HG02870 (cell line): ENCODE measurements at regions not wholly inside any gene's neighbourhood (a gene's known extent, or its start where the extent isn't known, plus 50 kb on each side); places are given as distances from the start of the nearest gene placed in this dataset.
"Not testable (repeated sequence)": the region's sequence is repeated elsewhere in the genome, so short reads cannot be mapped to it uniquely, and the experiment has no call there.

ENCODE experiments used
- ATAC-seq: cut with Tn5 transposase; IDR thresholded peaks from one replicate; pipeline ENCODE4 v1.9.1; 2021; ENCODE audit warnings: mild to moderate bottlenecking, moderate library complexity; ENCODE audit not compliant: unreplicated experiment

GRCh38 chr5:111948092-111948841, 191.3 kb upstream of the NREP start:
- no peak for ATAC-seq

GRCh38 chr5:111946556-111946955, 189.6 kb upstream of the NREP start:
- no peak for ATAC-seq

GRCh38 chr5:111945535-111945934, 188.5 kb upstream of the NREP start:
- no peak for ATAC-seq

DNA sequence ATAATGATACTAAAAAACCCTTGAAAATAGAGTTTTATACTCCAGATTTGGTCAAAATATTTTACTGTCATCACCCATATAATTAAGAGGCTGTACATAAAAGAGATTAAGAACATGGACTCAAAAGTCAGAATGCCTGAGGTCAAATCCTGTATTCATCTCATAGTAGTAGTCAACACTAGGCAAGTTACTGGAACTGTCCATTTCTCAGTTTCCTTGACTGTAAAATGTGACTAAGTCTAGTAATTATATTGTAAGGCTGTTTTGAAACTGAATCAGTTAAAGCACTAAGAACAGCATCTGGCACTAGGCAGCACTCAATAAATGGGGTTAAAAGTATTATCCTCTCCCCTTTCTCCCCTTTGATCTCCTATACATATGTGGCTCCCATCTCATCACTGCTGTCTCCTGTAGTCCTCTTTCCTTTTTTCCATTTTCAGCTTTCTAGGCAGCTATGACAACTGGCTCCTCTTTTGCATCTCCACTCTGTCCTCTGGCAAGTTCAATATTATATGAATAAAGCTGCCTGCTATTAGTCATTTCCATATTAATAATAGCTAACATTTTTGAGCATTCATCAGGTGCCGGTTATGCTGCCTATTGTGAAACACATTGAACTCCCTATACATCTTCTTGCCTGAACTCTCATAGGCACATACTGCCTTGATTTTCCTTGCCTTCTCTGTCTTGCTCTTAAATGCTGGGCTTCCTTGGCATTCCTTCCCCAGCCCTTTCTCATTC, 185.8 kb upstream of the NREP start:
- no peak for ATAC-seq

- ATAC-seq, result no peak
Measured at GRCh38 chr5:111942201-111942600, 185.2 kb upstream of the NREP start.

- no peak for ATAC-seq
Measured at GRCh38 chr5:111937094-111937493, 180.1 kb upstream of the NREP start.

DNA sequence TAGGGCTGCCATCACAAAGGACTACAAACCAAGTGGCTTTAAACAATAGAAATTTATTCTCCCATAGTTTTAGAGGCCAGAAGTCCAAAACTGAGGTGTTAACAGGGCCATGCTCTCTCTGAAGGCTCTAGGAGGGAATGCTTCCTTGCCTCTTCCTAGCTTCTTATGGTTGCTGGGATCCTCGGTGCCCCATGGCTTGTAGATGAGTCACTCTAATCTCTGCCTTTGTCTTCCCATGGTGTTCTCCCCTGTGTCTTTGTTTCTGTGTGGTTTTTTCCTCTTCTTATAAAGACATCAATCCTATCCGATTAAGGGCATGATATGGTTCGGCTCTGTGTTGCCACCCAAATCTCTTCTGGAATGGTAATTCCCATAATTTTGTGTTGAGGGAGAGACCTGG, 178.8 kb upstream of the NREP start:
- ATAC-seq, result no peak

GRCh38 chr5:111935009-111935408, 178.0 kb upstream of the NREP start:
- no peak for ATAC-seq

- ATAC-seq, result no peak
Measured at GRCh38 chr5:111934511-111934910, 177.5 kb upstream of the NREP start.

- ATAC-seq, result no peak
Measured at GRCh38 chr5:111933086-111933485, 176.1 kb upstream of the NREP start.

DNA sequence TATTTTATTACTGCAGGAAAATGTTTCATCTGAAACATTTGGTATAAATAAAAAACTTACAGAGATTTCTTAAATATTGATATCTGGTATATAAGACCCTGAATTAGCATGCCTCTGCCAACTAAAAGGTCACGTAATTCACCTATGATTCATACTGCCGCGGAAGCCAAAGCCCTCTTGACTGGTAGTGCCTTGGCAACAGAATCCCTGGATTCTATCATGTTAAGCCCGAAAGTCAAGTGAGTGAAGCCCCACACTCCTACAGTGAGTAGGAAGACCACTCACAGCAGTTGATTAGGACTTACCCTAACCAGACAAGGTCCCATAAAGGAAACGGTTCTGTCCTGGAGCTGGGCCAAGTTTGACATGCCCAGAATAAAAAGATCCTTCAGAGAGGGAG, 175.6 kb upstream of the NREP start:
- no peak for ATAC-seq

GRCh38 chr5:111932199-111932598, 175.2 kb upstream of the NREP start:
- ATAC-seq, result no peak

GRCh38 chr5:111931655-111932054, 174.7 kb upstream of the NREP start:
- ATAC-seq, result no peak

DNA sequence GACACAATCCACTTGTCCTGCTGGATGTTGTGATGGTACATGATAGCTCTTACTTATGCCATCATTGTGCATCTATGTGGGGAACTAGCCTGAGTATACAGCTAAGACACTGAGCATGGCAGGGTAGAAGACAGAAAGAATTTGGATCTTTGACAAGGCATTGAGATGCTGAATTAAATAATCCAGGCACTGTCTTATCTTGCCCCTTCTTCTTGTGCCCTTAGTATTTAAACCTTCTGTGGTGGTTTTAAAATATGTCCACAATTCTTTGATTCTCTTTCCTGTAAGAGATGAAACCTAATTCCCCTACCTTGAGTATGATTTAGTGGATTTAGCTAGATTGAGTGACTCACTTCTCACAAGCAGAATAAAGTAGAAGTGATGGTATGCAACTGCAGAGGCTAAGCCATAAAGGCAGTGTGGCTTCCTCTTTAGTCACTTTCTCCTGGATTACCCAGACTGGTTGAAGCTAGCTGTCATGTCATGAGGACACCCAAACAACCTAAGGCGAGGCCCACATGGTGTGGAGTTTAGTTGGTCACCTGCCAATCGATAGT, 174.0 kb upstream of the NREP start:
- ATAC-seq, result no peak

- no peak for ATAC-seq
Measured at GRCh38 chr5:111930449-111930848, 173.5 kb upstream of the NREP start.

DNA sequence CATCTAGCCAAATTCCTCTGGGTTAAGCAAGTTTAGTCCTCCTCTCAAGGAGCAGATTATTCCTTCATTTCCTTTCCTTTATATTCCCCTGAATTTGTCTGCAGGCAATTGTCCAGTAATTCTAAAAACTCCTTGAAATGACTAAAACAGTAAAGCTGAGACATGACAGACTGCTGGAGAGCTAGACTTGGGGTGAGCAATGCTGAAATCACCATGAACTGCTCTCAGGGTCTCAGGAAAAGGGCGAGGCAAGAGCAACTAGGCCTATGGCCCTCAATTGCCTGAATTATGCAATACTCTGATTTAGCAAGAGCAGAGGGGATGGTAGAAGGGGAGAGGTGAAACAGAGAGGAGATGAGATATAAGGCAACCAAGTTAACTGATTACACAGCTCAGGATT, 172.9 kb upstream of the NREP start:
- no peak for ATAC-seq

DNA sequence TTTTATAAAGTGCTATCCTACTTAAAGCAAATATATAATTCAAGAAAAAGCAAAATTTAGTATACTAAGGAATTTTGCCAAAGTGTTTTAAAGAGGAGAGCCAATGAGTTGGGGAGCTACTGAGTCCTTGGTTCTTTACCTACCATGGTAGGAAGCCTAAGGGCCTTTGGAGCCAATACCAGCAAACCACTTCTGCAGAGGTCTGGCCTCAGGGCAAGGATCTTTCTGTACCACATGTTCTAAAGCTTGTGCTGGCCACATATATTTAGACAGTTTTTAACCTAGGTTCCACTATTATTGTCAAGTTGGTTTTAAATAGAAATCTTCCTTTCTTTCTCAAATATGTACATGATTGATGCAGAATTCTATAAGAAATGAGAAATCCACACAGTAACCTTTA, 172.3 kb upstream of the NREP start:
- no peak for ATAC-seq

DNA sequence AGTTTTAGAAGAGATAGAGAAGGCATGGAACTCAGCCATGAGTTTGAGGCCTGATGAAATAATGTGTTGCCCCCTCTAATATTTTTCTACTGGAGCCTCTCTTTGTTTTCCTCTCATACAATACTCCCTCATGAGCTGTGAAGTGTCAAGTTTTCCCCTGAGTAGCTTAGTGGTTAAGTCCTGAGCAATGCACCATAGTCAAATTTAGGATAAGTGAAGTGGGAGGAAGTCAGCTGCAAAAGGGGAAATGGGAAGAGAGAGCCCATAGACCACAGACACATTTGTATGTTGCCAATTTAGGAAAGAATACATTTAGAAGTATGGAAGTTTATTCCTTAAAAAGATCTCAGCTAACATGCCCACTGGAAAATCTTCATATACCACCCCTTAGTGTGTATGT, 171.5 kb upstream of the NREP start:
- no peak for ATAC-seq

- no peak for ATAC-seq
Measured at GRCh38 chr5:111927191-111927590, 170.2 kb upstream of the NREP start.

DNA sequence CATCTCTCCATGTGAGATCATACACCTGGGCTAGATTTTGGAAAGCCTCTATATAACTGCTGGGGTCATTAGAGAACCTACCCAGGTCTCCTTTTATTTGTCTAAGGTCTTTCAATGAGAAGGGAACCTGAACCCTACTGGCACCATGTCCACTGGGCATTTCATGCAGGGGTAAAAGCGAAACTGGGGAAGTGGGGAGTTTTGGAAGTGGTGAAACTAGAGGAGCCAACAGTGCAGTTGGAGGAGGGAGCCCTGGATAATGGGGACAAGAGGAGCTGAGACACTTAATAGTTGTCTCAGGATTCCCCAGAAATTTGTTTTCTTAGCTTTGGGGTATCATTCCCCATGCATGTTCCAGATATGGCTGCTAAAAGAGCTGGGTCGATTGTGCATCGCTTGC, 169.0 kb upstream of the NREP start:
- ATAC-seq, result no peak

- no peak for ATAC-seq
Measured at GRCh38 chr5:111922344-111922743, 165.3 kb upstream of the NREP start.

DNA sequence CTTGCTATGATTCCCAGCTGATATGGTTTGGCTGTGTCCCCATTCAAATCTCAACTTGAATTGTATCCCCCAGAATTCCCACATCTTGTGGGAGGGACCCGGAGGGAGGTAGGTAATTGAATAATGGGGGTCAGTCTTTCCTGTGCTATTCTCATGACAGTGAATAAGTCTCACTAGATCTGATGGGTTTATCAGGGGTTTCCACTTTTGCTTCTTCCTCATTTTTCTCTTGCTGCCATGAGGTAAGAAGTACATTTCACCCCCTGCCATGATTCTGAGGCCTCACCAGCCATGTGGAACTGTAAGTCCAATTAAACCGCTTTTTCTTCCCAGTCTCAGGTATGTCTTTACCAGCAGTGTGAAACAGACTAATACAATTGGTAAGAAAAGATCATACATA, 164.7 kb upstream of the NREP start:
- not testable (repeated sequence) for ATAC-seq
